Suppressor macrophage treated with lipopolysaccharide for 1 hour (primary cell): ENCODE measurements at regions not wholly inside any gene's neighbourhood (a gene's known extent, or its start where the extent isn't known, plus 50 kb on each side); places are given as distances from the start of the nearest gene placed in this dataset.
"Not testable (repeated sequence)": the region's sequence is repeated elsewhere in the genome, so short reads cannot be mapped to it uniquely, and the experiment has no call there.

Experiments
- DNase-seq, 3 donors: peaks; one replicate each; pipeline ENCODE4 v3.0.0-alpha.2; 2020 to 2022

DNA sequence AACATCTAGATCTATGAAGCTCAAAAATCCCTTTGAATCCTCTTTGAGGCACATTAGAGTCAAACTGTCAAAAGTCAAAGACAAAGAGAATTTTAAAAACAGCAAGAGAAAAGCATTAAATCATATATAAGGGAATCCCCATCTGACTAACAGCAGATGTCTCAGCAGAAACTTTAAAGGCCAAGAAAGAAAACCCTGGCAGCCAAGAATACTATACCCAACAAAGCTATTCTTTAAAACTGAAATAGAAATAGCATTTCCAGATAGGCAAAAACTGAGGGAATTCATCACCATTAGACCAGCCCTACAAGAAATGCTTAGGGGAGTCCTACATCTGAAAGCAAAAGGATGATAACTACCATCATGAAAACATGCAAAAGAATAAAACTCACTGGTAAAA lies 211.2 kb upstream of the PDZRN3 start:
- DNase-seq = no peak

DNA sequence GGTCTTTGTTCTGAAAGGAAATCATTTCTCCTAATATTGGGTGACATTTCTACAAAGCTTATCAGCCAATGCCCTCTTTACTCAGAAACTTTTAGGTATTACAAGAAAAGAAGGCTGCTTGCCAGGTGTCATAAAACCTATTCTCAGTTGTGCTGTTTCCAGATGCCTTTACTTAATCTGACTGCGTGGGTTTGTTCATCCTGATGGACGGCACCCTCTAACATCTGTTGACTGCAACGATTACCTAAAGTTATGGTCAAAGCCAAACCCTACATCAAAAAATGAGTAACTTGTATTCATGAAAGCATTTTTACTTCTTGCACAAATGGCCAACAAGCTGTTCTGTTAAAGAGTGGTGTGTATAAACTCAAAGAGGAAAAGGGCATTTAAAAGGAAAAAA lies 207.7 kb upstream of the PDZRN3 start:
- DNase-seq = no peak

GRCh38 chr3:73828348-73828747 lies 203.6 kb upstream of the PDZRN3 start:
- DNase-seq = no peak

GRCh38 chr3:73827725-73828211 lies 203.0 kb upstream of the PDZRN3 start:
- no peak for DNase-seq

DNA sequence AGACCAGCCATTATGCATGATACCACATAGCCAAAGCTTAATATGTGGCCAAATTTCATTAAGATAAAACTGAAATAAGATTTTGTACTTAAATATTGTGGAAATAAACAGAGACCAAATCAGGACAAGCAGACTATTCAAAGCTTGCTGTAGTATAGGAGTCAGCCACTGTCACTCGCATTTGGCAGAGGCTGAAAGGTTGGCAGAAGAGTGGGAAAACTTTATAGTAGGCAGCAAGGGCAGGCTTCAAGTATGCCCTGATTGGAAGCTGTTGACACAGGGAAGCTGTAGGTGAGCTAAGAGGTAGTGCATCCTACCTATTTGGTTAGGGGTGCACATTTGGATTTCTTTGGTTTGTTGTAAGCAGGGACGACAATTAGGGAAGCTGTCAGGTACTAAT lies 202.5 kb upstream of the PDZRN3 start:
- DNase-seq = no peak

DNA sequence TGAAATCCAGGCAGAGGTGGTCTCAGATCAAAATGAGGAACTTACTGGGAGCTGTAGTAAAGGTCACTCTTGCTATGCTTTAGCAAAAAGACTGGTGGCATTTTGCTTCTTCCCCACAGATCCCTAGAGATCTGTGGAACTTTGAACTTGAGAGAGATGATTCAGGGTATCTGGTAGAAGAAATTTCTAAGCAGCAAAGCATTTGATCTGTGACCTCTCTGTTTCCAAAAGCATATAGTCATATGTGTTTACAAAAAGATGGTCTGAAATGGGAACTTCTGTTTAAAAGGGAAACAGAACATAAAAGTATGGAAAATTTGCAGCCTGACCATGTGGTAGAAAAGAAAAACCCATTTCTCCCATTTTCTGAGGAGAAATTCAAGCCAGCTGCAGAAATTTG lies 196.2 kb upstream of the PDZRN3 start:
- DNase-seq = not testable (repeated sequence)

- DNase-seq = no peak
These were observed 195.7 kb upstream of the PDZRN3 start for GRCh38 chr3:73820431-73820830.

- no peak for DNase-seq
These were observed 191.2 kb upstream of the PDZRN3 start for GRCh38 chr3:73815966-73816365.

- DNase-seq = no peak
These were observed 189.1 kb upstream of the PDZRN3 start for GRCh38 chr3:73813692-73814292.

DNA sequence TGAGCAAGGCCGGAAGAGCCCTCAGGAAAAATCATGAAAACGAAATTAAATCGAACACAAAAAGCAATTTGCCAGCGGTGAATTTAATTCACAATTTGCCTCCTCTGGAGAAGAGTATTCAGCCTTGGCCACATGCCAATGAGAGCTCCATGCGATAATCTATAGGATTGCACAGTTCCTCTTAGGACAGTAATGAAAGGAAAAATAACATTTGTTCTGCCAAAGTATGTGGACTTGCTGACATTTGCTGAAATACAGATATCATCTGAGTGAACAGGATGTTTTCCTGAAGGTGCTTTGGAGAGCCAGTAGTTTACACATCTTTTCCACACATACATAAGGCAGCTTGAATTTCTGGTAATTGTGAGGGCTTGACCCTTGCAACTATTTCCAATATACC lies 188.6 kb upstream of the PDZRN3 start:
- peak; percentile 8 to 28 (median 25) for DNase-seq

GRCh38 chr3:73812054-73812453 lies 187.3 kb upstream of the PDZRN3 start:
- DNase-seq = no peak

- DNase-seq = no peak
These were observed 184.2 kb upstream of the PDZRN3 start for GRCh38 chr3:73808862-73809509.

- DNase-seq = no peak
These were observed 180.7 kb upstream of the PDZRN3 start for GRCh38 chr3:73805435-73805834.

- DNase-seq = no peak
These were observed 179.5 kb upstream of the PDZRN3 start for GRCh38 chr3:73804204-73804603.

DNA sequence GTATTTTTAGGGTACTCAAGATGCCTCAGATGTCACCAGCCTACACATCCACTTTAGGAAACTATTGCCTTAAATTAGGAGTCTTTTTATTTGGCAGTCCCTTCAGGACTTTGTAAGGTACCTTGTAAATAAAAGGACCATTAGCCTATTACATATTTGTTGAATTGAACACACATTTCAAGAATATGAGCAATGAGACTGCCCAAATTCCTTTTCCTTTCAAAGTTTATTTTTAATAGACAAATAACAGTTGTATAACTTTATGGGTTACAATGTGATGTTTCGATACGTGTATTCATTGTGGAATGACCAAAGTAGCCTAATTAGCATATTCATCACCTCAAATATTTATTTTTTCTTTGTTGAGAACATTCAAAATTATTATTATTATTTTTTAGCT lies 176.7 kb upstream of the PDZRN3 start:
- DNase-seq = no peak

DNA sequence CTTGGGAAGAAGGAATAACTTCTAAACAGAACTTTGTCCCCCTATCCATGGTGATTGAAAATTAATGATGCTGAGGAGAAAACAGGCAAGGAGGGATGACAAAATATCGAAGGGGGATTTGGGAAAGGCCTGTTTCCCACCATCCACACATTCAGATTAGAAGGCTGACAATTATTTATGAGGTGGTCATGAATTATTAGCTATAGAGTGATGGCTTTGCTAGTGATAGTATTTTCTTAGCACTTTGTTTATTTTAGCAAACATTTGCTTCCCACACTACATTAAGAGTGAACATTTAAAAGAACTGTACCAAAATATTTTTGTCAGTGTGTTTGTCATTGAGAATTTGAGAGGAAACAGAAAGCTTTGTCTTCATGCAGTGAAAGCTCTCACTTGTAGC lies 172.6 kb upstream of the PDZRN3 start:
- no peak for DNase-seq

- no peak for DNase-seq
These were observed 171.6 kb upstream of the PDZRN3 start for GRCh38 chr3:73796382-73796781.

GRCh38 chr3:73791356-73791755 lies 166.6 kb upstream of the PDZRN3 start:
- DNase-seq = no peak

- no peak for DNase-seq
These were observed 165.2 kb upstream of the PDZRN3 start for GRCh38 chr3:73789825-73790444.

DNA sequence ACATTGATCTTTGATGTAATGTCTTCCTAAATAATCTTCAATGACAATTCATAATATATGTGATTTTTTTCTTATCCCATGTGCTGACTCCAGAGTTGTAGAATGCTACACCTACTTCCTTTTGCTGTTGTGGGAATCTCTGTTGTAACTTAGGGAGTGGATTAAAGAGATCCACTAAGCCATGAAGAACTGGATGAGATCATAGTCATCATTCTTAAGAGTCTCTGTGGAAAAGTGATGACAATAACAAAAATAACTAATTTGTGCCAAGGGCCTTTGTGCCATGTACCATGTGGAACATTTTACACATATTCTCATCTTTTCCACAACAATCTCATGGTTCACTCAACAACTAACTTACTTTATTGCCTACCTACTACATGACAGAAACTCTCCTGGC lies 162.9 kb upstream of the PDZRN3 start:
- no peak for DNase-seq

DNA sequence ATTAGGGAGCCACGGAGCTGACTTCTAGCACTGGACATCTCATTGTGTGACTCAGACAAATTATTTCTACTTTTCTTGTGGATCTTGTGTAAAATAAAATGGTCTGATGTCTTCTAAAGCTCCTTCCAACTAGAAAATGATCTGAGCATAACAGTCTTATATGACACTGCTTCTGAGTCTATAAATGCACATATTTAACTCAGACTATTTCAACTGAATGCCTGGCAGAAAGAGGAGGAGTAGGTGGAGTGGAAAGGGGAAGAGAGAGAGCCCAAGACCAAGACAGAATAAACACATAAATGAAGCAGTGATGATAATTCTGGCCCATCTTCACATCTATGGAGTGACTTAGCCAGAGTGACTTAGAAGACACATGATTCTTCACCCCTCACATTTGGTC lies 162.3 kb upstream of the PDZRN3 start:
- no peak for DNase-seq

DNA sequence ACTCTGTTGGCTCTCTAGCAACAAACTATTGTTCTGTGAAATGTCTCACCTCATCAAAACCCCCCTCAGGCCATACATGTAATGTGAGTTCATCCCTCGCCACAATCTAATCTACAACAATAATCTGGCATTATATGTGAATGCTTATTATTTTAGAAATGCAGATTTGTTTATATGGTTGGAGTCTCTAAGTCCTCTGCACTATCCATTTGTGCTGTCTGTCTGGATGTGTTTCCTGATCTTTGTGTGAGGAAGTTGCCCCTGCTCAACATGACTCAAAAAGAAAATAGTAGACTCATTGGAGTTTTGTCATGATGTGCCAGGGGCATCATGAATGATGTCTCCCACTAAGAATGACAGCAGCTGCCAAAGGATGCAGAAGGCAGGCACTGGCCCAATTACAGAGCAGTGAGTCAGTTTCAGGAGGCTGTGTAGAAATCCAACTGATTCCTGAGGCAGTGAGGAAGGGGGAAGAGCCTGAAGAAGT lies 161.6 kb upstream of the PDZRN3 start:
- DNase-seq = no peak

GRCh38 chr3:73784686-73785392 lies 160.1 kb upstream of the PDZRN3 start:
- DNase-seq = no peak

DNA sequence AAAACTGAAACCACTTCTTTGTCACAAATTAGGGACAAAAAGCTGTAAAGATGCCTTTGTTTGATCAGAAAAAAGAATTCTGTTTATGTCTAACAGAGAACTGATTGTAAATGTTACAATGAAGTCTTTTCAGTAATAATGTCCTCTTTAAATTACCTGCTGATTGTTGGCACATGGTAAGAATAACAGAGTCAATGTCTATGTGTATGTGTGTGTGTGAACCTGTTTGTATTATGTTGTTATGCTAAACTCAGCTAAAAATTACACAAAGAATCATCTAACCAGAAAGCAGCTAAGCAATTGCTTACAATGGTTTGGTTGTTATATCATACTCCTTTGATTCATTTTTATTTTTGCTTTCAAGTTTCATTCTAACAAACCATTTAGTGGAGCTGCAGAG lies 159.1 kb upstream of the PDZRN3 start:
- DNase-seq = no peak
